CD4-positive, alpha-beta T cell (primary cell): ENCODE measurements at regions not wholly inside any gene's neighbourhood (a gene's known extent, or its start where the extent isn't known, plus 50 kb on each side); places are given as distances from the start of the nearest gene placed in this dataset.

Experiments used
- ATAC-seq: fragments of 200-7000 bp; cut with Tn5 transposase; one replicate; pipeline ENCODE4 v1.10.0; 2022; ENCODE audit warnings: mild to moderate bottlenecking; ENCODE audit not compliant: poor library complexity
- CTCF ChIA-PET: fragments of 350-600 bp; sonication (Branson Sonifier 250); formaldehyde crosslinking; loops from one replicate; lab custom pipeline; 2021; ENCODE audit warnings: antibody characterized with exemption, inconsistent platforms; lab: Charles Lee
- POLR2A ChIA-PET: fragments of 350-600 bp; sonication (Branson Sonifier 250); formaldehyde crosslinking; loops from one replicate; lab custom pipeline; 2021; ENCODE audit warnings: antibody characterized with exemption, inconsistent platforms; lab: Charles Lee
- DNase-seq, 14 experiments: peaks; one replicate each; pipeline ENCODE4 v3.0.0-alpha.2; 2013 to 2020; ENCODE audit warnings: mixed read lengths in 2 of 14
- H3K27ac ChIP-seq, 2 donors: one replicate each; pipeline versions ENCODE4 v1.5.1 to v1.7.0; 2013; ENCODE audit warnings: low read length in 2 of 2, low read depth in 1 of 2, mild to moderate bottlenecking in 1 of 2
- H3K27me3 ChIP-seq, 2 experiments: 1 replicate in 1 of 2; 2 replicates in 1 of 2; pipeline versions ENCODE4 v1.6.1 to v1.7.0; 2013; ENCODE audit warnings: low read length in 2 of 2, control low read depth in 1 of 2, mild to moderate bottlenecking in 1 of 2, moderate library complexity in 1 of 2; ENCODE audit not compliant: insufficient read depth in 2 of 2, control insufficient read depth in 1 of 2
- H3K36me3 ChIP-seq: one replicate; pipeline ENCODE4 v1.6.1; 2013; ENCODE audit warnings: low read length, control low read depth; ENCODE audit not compliant: insufficient read depth
- H3K4me1 ChIP-seq: one replicate; pipeline ENCODE4 v1.6.1; 2013; ENCODE audit warnings: low read length, control low read depth; ENCODE audit not compliant: insufficient read depth
- H3K4me3 ChIP-seq: one replicate; pipeline ENCODE4 v1.5.1; 2013; ENCODE audit warnings: mild to moderate bottlenecking, low read length, moderate library complexity
- H3K9me3 ChIP-seq, 2 experiments: 1 replicate in 1 of 2; 2 replicates in 1 of 2; pipeline versions ENCODE4 v1.6.1 to v1.7.0; 2013; ENCODE audit warnings: low read length in 2 of 2, mild to moderate bottlenecking in 2 of 2, control low read depth in 1 of 2, moderate library complexity in 1 of 2; ENCODE audit not compliant: control insufficient read depth in 1 of 2, insufficient read depth in 1 of 2
- H3K27ac Mint-ChIP-seq: one replicate; pipeline ENCODE4 v1.8.0; 2020; ENCODE audit warnings: mixed read lengths
- H3K27me3 Mint-ChIP-seq: one replicate; pipeline ENCODE4 v1.8.0; 2021; ENCODE audit warnings: mixed read lengths
- H3K36me3 Mint-ChIP-seq: one replicate; pipeline ENCODE4 v1.8.0; 2021; ENCODE audit warnings: low read depth, mixed read lengths
- H3K4me1 Mint-ChIP-seq: one replicate; pipeline ENCODE4 v1.8.0; 2021; ENCODE audit warnings: low read depth, mixed read lengths
- H3K4me3 Mint-ChIP-seq: one replicate; pipeline ENCODE4 v1.8.0; 2020; ENCODE audit warnings: mild to moderate bottlenecking, mixed read lengths
- H3K9me3 Mint-ChIP-seq: one replicate; pipeline ENCODE4 v1.8.0; 2020; ENCODE audit warnings: mixed read lengths
- CTCF ChIP-seq: fragments of 200-600 bp; IDR thresholded peaks from one replicate; pipeline ENCODE4 v1.8.0; 2022; ENCODE audit warnings: antibody characterized with exemption, mild to moderate bottlenecking
- intact Hi-C, 2 experiments: fragments of 100-400 bp; cut with DNase I in 1 of 2; cut with micrococcal nuclease in 1 of 2; formaldehyde crosslinking; loops; one replicate each; pipeline versions ENCODE4 v1.15.1 to v1.9.0; 2023 to 2025; cut with DNase I, micrococcal nuclease

GRCh38 chr18:30044496-30044895 is 998.0 kb downstream of the DSC3 start:
- H3K27me3 ChIP-seq = no peaks in the 10 kb centered on the region
- ATAC-seq = no peak
- Mint-ChIP-seq H3K27ac (no peak overlapping the region), H3K9me3 (peaks cover 12% of the 10 kb centered on the region), H3K4me3 (no peak overlapping the region), H3K36me3 (no peaks in the 10 kb centered on the region), H3K27me3 (no peaks in the 10 kb centered on the region), H3K4me1 (no peaks in the 10 kb centered on the region)
- ChIA-PET CTCF (no interaction called here), POLR2A (no interaction called here)
- no peak overlapping the region for H3K4me3 ChIP-seq
- TF ChIP-seq CTCF = no peak
- H3K4me1 ChIP-seq = no peaks in the 10 kb centered on the region
- no peak for DNase-seq
- no peak overlapping the region for H3K27ac ChIP-seq
- H3K9me3 ChIP-seq = peaks cover 0 to 3% of the 10 kb centered on the region in 2 experiments
- no peaks in the 10 kb centered on the region for H3K36me3 ChIP-seq
- intact Hi-C loops = no loop called here

- H3K4me3 ChIP-seq = no peak overlapping the region
- H3K4me3 Mint-ChIP-seq = no peak overlapping the region
- DNase-seq (no peak), ATAC-seq (no peak)
- POLR2A ChIA-PET = no interaction called here
- TF ChIP-seq CTCF = no peak
- H3K27me3 Mint-ChIP-seq = no peaks in the 10 kb centered on the region
- H3K4me1 Mint-ChIP-seq = no peaks in the 10 kb centered on the region
- H3K9me3 ChIP-seq = peaks cover 0 to 4% of the 10 kb centered on the region in 2 experiments
- H3K27me3 ChIP-seq = no peaks in the 10 kb centered on the region
- intact Hi-C loops = no loop called here
- H3K9me3 Mint-ChIP-seq = peaks cover 16% of the 10 kb centered on the region
- no peaks in the 10 kb centered on the region for H3K4me1 ChIP-seq
- no peak overlapping the region for H3K27ac ChIP-seq
- no peaks in the 10 kb centered on the region for H3K36me3 ChIP-seq
- CTCF ChIA-PET = no interaction called here
- H3K27ac Mint-ChIP-seq = no peak overlapping the region
- H3K36me3 Mint-ChIP-seq = no peaks in the 10 kb centered on the region
These were observed 1003.3 kb downstream of the DSC3 start for GRCh38 chr18:30039201-30039600.

- TF ChIP-seq CTCF = no peak
- Mint-ChIP-seq H3K27ac (no peak overlapping the region), H3K4me3 (no peak overlapping the region), H3K27me3 (no peaks in the 10 kb centered on the region), H3K4me1 (no peaks in the 10 kb centered on the region), H3K9me3 (peaks cover 26% of the 10 kb centered on the region), H3K36me3 (no peaks in the 10 kb centered on the region)
- ChIA-PET CTCF (no interaction called here), POLR2A (no interaction called here)
- no peak for DNase-seq
- no peak for ATAC-seq
- peaks cover 4 to 7% of the 10 kb centered on the region in 2 experiments for H3K9me3 ChIP-seq
- intact Hi-C loops = no loop called here
- H3K4me3 ChIP-seq = no peak overlapping the region
- no peak overlapping the region for H3K27ac ChIP-seq
- H3K36me3 ChIP-seq = no peaks in the 10 kb centered on the region
- H3K4me1 ChIP-seq = no peaks in the 10 kb centered on the region
- H3K27me3 ChIP-seq = no peaks in the 10 kb centered on the region
These were observed 1007.7 kb downstream of the DSC3 start for GRCh38 chr18:30034818-30035217.
